ENCODE measurements at regions not wholly inside any gene's neighbourhood (a gene's known extent, or its start where the extent isn't known, plus 50 kb on each side); places are given as distances from the start of the nearest gene placed in this dataset.

GRCh38 chrX:74242050-74242449 lies 61.9 kb upstream of the ZCCHC13 start:
- no peak for TF ChIP-seq CTCF (IDR thresholded peaks at IDR 0.05; ENCODE audit: low read depth, low read length)
- peak; percentile 49 to 62 for DNase-seq (ENCODE audit: low read depth in 2 of 2)

GRCh38 chrX:74238771-74239170 lies 65.2 kb upstream of the ZCCHC13 start:
- no peak for DNase-seq (ENCODE audit: low read depth in 2 of 2)
- H3K4me3 ChIP-seq (replicated peaks in 1 of 2; ENCODE audit: low read depth in 2 of 2, low read length in 2 of 2), result no peak overlapping the region
- TF ChIP-seq CTCF (IDR thresholded peaks at IDR 0.05; ENCODE audit: low read depth, low read length), result no peak

More at GRCh38 chrX:74242050-74242449, 61.9 kb upstream of the ZCCHC13 start:
- no peak overlapping the region for H3K4me3 ChIP-seq (replicated peaks in 1 of 2; ENCODE audit: low read depth in 2 of 2, low read length in 2 of 2)

GRCh38 chrX:74234818-74235217 lies 69.2 kb upstream of the ZCCHC13 start:
- DNase-seq (ENCODE audit: low read depth in 2 of 2), result no peak
- no peak for TF ChIP-seq CTCF (IDR thresholded peaks at IDR 0.05; ENCODE audit: low read depth, low read length)
- H3K4me3 ChIP-seq (replicated peaks in 1 of 2; ENCODE audit: low read depth in 2 of 2, low read length in 2 of 2), result no peak overlapping the region

GRCh38 chrX:74232859-74233258 lies 71.1 kb upstream of the ZCCHC13 start:
- H3K4me3 ChIP-seq (replicated peaks in 1 of 2; ENCODE audit: low read depth in 2 of 2, low read length in 2 of 2), result no peak overlapping the region
- DNase-seq (ENCODE audit: low read depth in 2 of 2), result peak; percentile 39 to 52
- no peak for TF ChIP-seq CTCF (IDR thresholded peaks at IDR 0.05; ENCODE audit: low read depth, low read length)

DNA sequence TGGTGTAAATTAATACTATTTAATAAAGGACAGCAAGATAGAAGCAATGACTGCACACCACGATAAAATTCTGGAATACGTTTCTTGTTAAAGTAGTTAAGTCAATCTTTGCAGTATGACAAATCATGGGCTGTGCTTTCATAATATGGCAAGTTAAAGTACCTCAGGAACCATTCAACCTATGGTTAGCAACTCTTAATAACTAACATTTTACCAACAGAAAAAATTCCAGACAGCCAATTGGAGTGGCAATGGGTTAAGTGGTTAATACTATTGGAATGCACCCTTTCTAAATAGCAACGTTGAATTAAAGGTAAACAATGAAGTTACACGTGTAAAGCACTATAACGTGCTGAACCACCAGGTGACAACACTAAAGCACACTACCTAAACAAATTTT lies 72.4 kb upstream of the ZCCHC13 start:
- H3K4me3 ChIP-seq (replicated peaks in 1 of 2; ENCODE audit: low read depth in 2 of 2, low read length in 2 of 2), result no peak overlapping the region
- no peak for TF ChIP-seq CTCF (IDR thresholded peaks at IDR 0.05; ENCODE audit: low read depth, low read length)
- DNase-seq (ENCODE audit: low read depth in 2 of 2), result no peak

DNA sequence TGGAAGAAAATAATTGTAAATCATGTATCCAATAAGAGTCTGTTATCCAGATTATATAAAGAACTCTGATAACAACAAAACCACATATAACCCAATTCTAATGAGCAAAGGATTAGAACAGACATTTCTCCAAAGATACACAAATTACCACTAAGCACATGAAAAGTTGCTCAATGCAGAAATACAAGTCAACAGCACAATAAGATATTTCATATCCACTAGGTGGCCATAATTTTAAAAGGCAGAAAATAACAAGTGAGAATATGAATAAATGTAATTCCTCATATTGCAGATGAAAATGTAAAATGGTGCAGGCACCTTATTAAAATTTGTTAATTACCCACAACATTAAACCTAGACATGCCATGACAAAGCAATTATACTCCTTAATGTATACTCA lies 73.9 kb upstream of the ZCCHC13 start:
- H3K4me3 ChIP-seq (replicated peaks in 1 of 2; ENCODE audit: low read depth in 2 of 2, low read length in 2 of 2), result no peak overlapping the region
- no peak for DNase-seq (ENCODE audit: low read depth in 2 of 2)
- no peak for TF ChIP-seq CTCF (IDR thresholded peaks at IDR 0.05; ENCODE audit: low read depth, low read length)

- no peak overlapping the region for H3K4me3 ChIP-seq (replicated peaks in 1 of 2; ENCODE audit: low read depth in 2 of 2, low read length in 2 of 2)
- no peak for TF ChIP-seq CTCF (IDR thresholded peaks at IDR 0.05; ENCODE audit: low read depth, low read length)
- DNase-seq (ENCODE audit: low read depth in 2 of 2), result no peak
Measured at GRCh38 chrX:74225111-74225510, 78.9 kb upstream of the ZCCHC13 start.

Data from cardiac fibroblast (primary cell).